ENCODE measurements at regions not wholly inside any gene's neighbourhood (a gene's known extent, or its start where the extent isn't known, plus 50 kb on each side); places are given as distances from the start of the nearest gene placed in this dataset.
"Not testable (repeated sequence)": the region's sequence is repeated elsewhere in the genome, so short reads cannot be mapped to it uniquely, and the experiment has no call there.

- DNase-seq = peak in 1 of 5 donors; percentile 28
Measured at GRCh38 chr17:51439395-51440229, 179.3 kb downstream of the UTP18 start.

DNA sequence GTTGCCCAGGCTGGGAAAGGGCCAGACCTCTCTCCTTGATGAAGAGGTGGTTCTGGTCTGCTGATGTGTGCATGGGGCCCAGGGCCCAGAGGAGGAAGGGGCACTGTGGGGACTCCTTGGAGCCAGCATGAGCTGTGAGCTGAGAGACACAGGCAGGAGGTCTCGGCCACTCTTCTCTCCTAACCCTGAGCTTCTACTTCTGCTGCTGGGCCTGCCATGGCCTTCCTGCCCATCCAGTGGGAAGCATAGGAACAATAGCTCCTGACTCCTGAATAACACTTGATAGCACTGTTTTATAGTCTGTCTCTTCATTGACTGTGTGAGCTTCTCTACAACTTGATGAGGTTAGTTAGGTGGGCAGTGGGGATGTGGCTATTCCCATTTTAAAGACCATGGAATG, 181.1 kb downstream of the UTP18 start:
- no peak for DNase-seq

- DNase-seq = no peak
Measured at GRCh38 chr17:51442088-51442865, 181.9 kb downstream of the UTP18 start.

DNA sequence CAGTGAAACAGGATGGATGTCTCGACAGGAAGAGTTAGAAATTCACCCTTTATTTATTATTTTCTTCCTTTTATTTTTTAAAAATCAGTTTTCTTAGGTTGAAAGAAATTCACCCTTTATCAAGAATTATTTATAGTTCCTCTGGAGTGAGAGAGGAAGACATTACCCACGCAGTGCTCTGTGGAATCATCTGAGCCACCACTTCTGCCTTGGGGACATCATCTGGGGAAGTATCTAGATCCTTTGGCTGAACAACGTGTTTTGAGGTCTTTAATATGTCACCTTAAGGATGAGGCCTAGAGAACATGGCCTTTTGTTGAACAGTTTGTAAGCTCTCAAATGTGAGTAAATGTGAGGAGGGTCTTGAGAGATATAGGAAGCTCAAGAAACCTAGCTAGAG, 183.3 kb downstream of the UTP18 start:
- DNase-seq = no peak

- no peak for DNase-seq
Measured at GRCh38 chr17:51445946-51446345, 185.6 kb downstream of the UTP18 start.

- DNase-seq = no peak
Measured at GRCh38 chr17:51454456-51454978, 194.2 kb downstream of the UTP18 start.

GRCh38 chr17:51455211-51455610, 194.9 kb downstream of the UTP18 start:
- DNase-seq = no peak

DNA sequence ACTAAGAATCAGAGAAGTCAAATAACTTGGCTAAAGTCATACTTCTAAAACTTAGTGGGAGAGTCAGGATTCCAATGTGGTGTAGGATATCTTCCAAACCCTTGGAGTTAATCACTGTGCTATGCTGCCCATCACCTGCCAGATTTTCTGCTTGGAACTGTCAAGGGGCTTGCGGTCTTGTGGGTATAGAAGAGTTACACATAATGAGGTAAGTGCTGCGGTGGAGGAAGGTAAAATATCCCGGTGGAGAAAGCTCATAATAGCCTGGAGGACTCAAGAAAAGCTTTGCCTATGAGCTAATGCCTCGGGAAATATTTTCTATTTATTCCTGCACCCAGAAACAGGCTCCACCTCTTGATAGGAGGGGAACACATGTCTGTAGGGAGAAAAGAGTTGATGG, 195.6 kb downstream of the UTP18 start:
- no peak for DNase-seq

DNA sequence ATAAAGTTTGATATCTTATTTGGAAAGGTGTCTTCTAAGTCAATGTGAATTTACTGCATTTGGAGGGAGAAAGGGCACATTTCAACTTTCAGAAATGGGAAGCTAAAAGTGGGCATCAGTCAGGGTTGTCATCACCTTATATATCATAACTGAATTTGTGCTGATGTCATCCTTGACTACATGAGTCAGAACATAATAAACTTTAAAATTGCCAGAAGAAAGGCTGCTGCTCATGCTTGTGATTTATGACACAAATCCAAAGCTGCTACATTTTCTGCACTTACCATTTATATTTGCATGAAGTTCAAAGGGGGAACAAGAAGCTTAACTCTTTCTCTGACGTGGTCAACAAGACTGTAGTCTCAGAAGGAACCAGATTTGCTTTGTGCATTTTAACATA, 196.6 kb downstream of the UTP18 start:
- no peak for DNase-seq

GRCh38 chr17:51461578-51462004, 201.2 kb downstream of the UTP18 start:
- peak in 4 of 5 donors; percentile 12 to 34 (median 24) for DNase-seq

DNA sequence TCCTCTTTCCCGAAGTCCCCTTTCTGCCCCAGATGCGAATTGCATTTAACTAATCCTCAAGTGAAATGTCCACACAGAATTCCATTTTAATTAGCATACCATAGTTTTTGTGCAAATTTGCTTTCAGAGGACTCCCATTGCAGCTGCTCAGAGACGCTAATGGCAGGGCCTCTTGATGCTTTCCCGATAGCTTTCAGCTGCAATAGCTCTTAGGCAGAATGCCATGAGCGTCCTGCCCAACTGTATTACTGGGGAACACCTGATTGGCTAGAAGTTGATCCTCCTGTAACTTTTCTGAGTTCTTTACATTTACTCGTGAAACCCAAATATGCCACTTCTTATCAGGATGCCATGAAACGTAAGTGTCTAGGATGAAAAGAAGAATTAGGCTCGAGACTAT, 203.0 kb downstream of the UTP18 start:
- DNase-seq = no peak

DNA sequence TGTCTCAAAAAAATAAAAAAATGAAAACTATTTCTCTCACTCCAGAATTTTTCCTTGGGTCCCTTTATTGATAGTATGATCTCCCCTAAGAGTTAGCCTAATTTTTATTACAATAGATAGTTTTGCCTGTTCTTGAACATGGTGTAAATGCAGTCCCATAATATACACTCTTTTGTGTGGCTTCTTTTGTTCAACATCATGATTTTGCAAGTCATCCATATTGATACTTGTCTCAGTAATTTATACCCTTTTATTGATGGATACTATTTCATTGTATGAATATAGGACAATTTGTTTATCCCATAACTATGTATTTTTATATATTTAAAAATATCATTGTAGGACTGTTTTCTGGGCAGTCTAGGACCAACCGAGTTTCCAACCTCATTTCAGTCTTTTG, 207.0 kb downstream of the UTP18 start:
- DNase-seq = no peak

GRCh38 chr17:51472670-51473205, 212.4 kb downstream of the UTP18 start:
- DNase-seq = no peak

DNA sequence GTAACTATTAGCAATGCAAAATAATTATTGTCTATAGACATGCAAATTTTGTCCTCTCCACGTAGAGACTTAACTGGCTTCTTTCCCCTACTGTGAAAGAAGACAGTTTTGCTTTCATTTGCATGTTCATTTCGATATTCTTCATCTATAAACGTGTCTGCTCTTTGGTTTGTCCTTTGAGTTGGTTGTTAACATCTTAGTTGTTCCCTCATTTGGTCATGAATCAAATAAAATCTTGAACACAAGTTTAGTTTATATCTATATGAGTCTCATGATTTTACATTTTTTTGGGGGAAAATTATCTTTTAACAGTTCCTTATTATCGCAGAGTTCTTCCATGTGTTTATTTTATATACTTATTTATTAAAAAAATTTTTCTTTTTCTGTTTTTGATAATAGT, 214.4 kb downstream of the UTP18 start:
- DNase-seq = no peak

- no peak for DNase-seq
Measured at GRCh38 chr17:51475730-51476129, 215.4 kb downstream of the UTP18 start.

- no peak for DNase-seq
Measured at GRCh38 chr17:51479303-51479702, 219.0 kb downstream of the UTP18 start.

GRCh38 chr17:51481370-51481769, 221.0 kb downstream of the UTP18 start:
- DNase-seq = no peak

GRCh38 chr17:51482248-51482647, 221.9 kb downstream of the UTP18 start:
- DNase-seq = not testable (repeated sequence)

DNA sequence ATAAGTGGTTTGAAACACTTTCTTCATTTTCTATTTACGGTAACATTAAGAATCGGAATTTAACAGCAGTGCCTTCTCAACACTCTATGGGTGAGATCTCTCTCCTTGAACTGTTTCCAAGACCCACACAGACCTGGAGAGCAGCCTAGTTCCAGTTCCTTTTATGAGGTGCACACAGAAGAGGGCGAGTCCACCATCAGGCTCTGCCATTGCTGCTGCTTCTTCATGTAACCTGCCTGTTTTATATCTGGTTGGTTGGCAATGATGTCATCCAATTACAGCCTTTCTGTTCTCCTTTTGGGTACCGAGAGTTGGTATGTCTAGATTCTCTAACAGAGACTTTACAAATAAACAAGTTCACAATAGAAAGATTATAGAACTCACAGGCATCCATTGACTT, 225.7 kb downstream of the UTP18 start:
- DNase-seq = no peak

GRCh38 chr17:51486885-51487520, 226.7 kb downstream of the UTP18 start:
- DNase-seq = no peak

- peak in 1 of 5 donors; percentile 14 for DNase-seq
Measured at GRCh38 chr17:51487947-51488346, 227.6 kb downstream of the UTP18 start.

- DNase-seq = no peak
Measured at GRCh38 chr17:51491416-51491815, 231.1 kb downstream of the UTP18 start.

DNA sequence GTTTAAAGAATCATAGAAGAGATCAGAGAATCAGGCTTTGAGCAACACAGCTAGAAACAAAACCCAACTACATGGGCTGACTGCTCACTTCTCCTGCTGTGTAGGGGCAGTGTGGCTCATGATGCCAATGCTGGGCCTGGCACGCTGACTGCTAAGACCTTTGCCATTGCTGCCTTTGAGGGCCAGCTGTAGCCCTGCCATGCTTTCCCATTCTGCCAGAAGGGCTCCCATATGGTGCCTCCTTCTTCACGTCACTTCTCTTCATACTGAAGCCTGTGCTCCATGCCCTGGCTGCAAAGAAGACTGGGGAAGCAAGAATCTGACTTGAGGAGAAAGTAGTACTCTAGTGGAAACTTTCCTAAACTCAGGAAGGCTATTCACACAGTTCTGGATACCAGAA, 232.9 kb downstream of the UTP18 start:
- no peak for DNase-seq
